Stimulated activated effector memory CD8-positive, alpha-beta T cell treated with anti-CD3 and anti-CD28 coated beads, Interleukin-12 subunit alpha, Interleukin-12 subunit beta, amount 100 ng/mL, for 72 hours (primary cell): ENCODE measurements at regions not wholly inside any gene's neighbourhood (a gene's known extent, or its start where the extent isn't known, plus 50 kb on each side); places are given as distances from the start of the nearest gene placed in this dataset.
"Not testable (repeated sequence)": the region's sequence is repeated elsewhere in the genome, so short reads cannot be mapped to it uniquely, and the experiment has no call there.

Experiments
- ATAC-seq: fragments of 150-1000 bp; cut with Tn5 transposase; 2 replicates; pipeline ENCODE4 v1.10.0; 2021
- DNase-seq, 2 donors: peaks; one replicate each; pipeline ENCODE4 v3.0.0; 2021 to 2022; ENCODE audit warnings: low spot score in 2 of 2
- H3K27ac Mint-ChIP-seq: one replicate; pipeline ENCODE4 v1.8.0; 2022; ENCODE audit warnings: mild to moderate bottlenecking, mixed read lengths
- H3K36me3 Mint-ChIP-seq: one replicate; pipeline ENCODE4 v1.8.0; 2022; ENCODE audit warnings: mild to moderate bottlenecking, mixed read lengths
- H3K4me1 Mint-ChIP-seq: one replicate; pipeline ENCODE4 v1.8.0; 2022; ENCODE audit warnings: mixed read lengths
- H3K4me3 Mint-ChIP-seq: one replicate; pipeline ENCODE4 v1.8.0; 2022; ENCODE audit warnings: mild to moderate bottlenecking, mixed read lengths
- H3K9me3 Mint-ChIP-seq: one replicate; pipeline ENCODE4 v1.8.0; 2022; ENCODE audit warnings: mixed read lengths

- ATAC-seq (no peak), DNase-seq (no peak)
- Mint-ChIP-seq H3K4me1 (no peaks in the 10 kb centered on the region), H3K4me3 (no peak overlapping the region), H3K27ac (no peak overlapping the region), H3K9me3 (peaks cover 10% of the 10 kb centered on the region), H3K36me3 (no peaks in the 10 kb centered on the region)
Observed at GRCh38 chr9:85322592-85322991, 419.2 kb downstream of the AGTPBP1 start.

- ATAC-seq (no peak), DNase-seq (no peak)
- peaks cover 5% of the 10 kb centered on the region for H3K9me3 Mint-ChIP-seq
- no peak overlapping the region for H3K27ac Mint-ChIP-seq
- H3K4me3 Mint-ChIP-seq, result no peak overlapping the region
- H3K36me3 Mint-ChIP-seq, result no peaks in the 10 kb centered on the region
- no peaks in the 10 kb centered on the region for H3K4me1 Mint-ChIP-seq
Observed at GRCh38 chr9:85321561-85321960, 420.2 kb downstream of the AGTPBP1 start.

- Mint-ChIP-seq H3K36me3 (no peaks in the 10 kb centered on the region), H3K4me1 (no peaks in the 10 kb centered on the region), H3K9me3 (no peaks in the 10 kb centered on the region), H3K27ac (no peak overlapping the region), H3K4me3 (no peak overlapping the region)
- ATAC-seq (no peak), DNase-seq (no peak)
Observed at GRCh38 chr9:85319936-85320656, 421.7 kb downstream of the AGTPBP1 start.

- ATAC-seq, H3K27ac Mint-ChIP-seq, H3K4me1 Mint-ChIP-seq, H3K36me3 Mint-ChIP-seq, DNase-seq, H3K4me3 Mint-ChIP-seq: not testable (repeated sequence)
- H3K9me3 Mint-ChIP-seq, result peaks cover 10% of the 10 kb centered on the region
Observed at GRCh38 chr9:85315535-85315934, 426.2 kb downstream of the AGTPBP1 start.

- Mint-ChIP-seq H3K9me3 (peaks cover 10% of the 10 kb centered on the region), H3K36me3 (no peaks in the 10 kb centered on the region), H3K27ac (no peak overlapping the region), H3K4me3 (no peak overlapping the region), H3K4me1 (no peaks in the 10 kb centered on the region)
- DNase-seq (no peak), ATAC-seq (no peak)
Observed at GRCh38 chr9:85310573-85310972, 431.2 kb downstream of the AGTPBP1 start.

- H3K4me1 Mint-ChIP-seq, result no peaks in the 10 kb centered on the region
Observed at GRCh38 chr9:85303757-85304134, 438.0 kb downstream of the AGTPBP1 start.

GRCh38 chr9:85302938-85303756 lies 438.6 kb downstream of the AGTPBP1 start:
- peaks cover 2% of the 10 kb centered on the region for H3K9me3 Mint-ChIP-seq
- no peaks in the 10 kb centered on the region for H3K4me1 Mint-ChIP-seq
- H3K36me3 Mint-ChIP-seq, result no peaks in the 10 kb centered on the region
- no peak overlapping the region for H3K4me3 Mint-ChIP-seq
- ATAC-seq (no peak), DNase-seq (no peak)
- H3K27ac Mint-ChIP-seq, result no peak overlapping the region

More at GRCh38 chr9:85303757-85304134, 438.0 kb downstream of the AGTPBP1 start:
- H3K27ac Mint-ChIP-seq, result no peak overlapping the region
- H3K4me3 Mint-ChIP-seq, result no peak overlapping the region
- ATAC-seq, result no peak
- peaks cover under 1% of the 10 kb centered on the region for H3K9me3 Mint-ChIP-seq
- H3K36me3 Mint-ChIP-seq, result no peaks in the 10 kb centered on the region
- no peak for DNase-seq

GRCh38 chr9:85298499-85298898 lies 443.3 kb downstream of the AGTPBP1 start:
- no peaks in the 10 kb centered on the region for H3K4me1 Mint-ChIP-seq
- H3K27ac Mint-ChIP-seq, result no peak overlapping the region
- H3K36me3 Mint-ChIP-seq, result no peaks in the 10 kb centered on the region
- peaks cover 6% of the 10 kb centered on the region for H3K9me3 Mint-ChIP-seq
- H3K4me3 Mint-ChIP-seq, result no peak overlapping the region
- ATAC-seq (no peak), DNase-seq (no peak)

- ATAC-seq, H3K4me3 Mint-ChIP-seq, H3K27ac Mint-ChIP-seq, H3K36me3 Mint-ChIP-seq, H3K9me3 Mint-ChIP-seq, H3K4me1 Mint-ChIP-seq, DNase-seq: not testable (repeated sequence)
Observed at GRCh38 chr9:85295244-85295643, 446.5 kb downstream of the AGTPBP1 start.

- H3K36me3 Mint-ChIP-seq, result no peaks in the 10 kb centered on the region
- no peak overlapping the region for H3K27ac Mint-ChIP-seq
- no peaks in the 10 kb centered on the region for H3K9me3 Mint-ChIP-seq
- H3K4me3 Mint-ChIP-seq, result no peak overlapping the region
- DNase-seq, result no peak
- H3K4me1 Mint-ChIP-seq, result peaks cover 9% of the 10 kb centered on the region
- ATAC-seq, result no peak
Observed at GRCh38 chr9:85292261-85292660, 449.5 kb downstream of the AGTPBP1 start.

- Mint-ChIP-seq H3K36me3 (no peaks in the 10 kb centered on the region), H3K27ac (no peak overlapping the region), H3K9me3 (no peaks in the 10 kb centered on the region), H3K4me1 (peaks cover 9% of the 10 kb centered on the region), H3K4me3 (no peak overlapping the region)
- no peak for ATAC-seq
- no peak for DNase-seq
Observed at GRCh38 chr9:85291266-85291665, 450.5 kb downstream of the AGTPBP1 start.

GRCh38 chr9:85290019-85290418 lies 451.7 kb downstream of the AGTPBP1 start:
- Mint-ChIP-seq H3K4me1 (peaks cover 9% of the 10 kb centered on the region), H3K9me3 (no peaks in the 10 kb centered on the region), H3K4me3 (peak overlapping the region; percentile 36), H3K36me3 (no peaks in the 10 kb centered on the region), H3K27ac (no peak overlapping the region)
- DNase-seq (no peak), ATAC-seq (no peak)

GRCh38 chr9:85289142-85289541 lies 452.6 kb downstream of the AGTPBP1 start:
- Mint-ChIP-seq H3K9me3 (no peaks in the 10 kb centered on the region), H3K4me1 (peaks cover 9% of the 10 kb centered on the region), H3K27ac (no peak overlapping the region), H3K4me3 (no peak overlapping the region), H3K36me3 (no peaks in the 10 kb centered on the region)
- DNase-seq (no peak), ATAC-seq (no peak)

- Mint-ChIP-seq H3K4me3 (no peak overlapping the region), H3K36me3 (no peaks in the 10 kb centered on the region), H3K27ac (no peak overlapping the region), H3K4me1 (no peaks in the 10 kb centered on the region), H3K9me3 (no peaks in the 10 kb centered on the region)
- DNase-seq (no peak), ATAC-seq (no peak)
Observed at GRCh38 chr9:85283421-85283820, 458.3 kb downstream of the AGTPBP1 start.

GRCh38 chr9:85278769-85279168 lies 463.0 kb downstream of the AGTPBP1 start:
- Mint-ChIP-seq H3K27ac (no peak overlapping the region), H3K4me1 (no peaks in the 10 kb centered on the region), H3K4me3 (no peak overlapping the region), H3K9me3 (no peaks in the 10 kb centered on the region), H3K36me3 (no peaks in the 10 kb centered on the region)
- DNase-seq (no peak), ATAC-seq (no peak)

GRCh38 chr9:85276741-85277140 lies 465.0 kb downstream of the AGTPBP1 start:
- no peak for DNase-seq
- H3K9me3 Mint-ChIP-seq, result no peaks in the 10 kb centered on the region
- ATAC-seq, result no peak
- no peaks in the 10 kb centered on the region for H3K4me1 Mint-ChIP-seq
- no peaks in the 10 kb centered on the region for H3K36me3 Mint-ChIP-seq
- H3K4me3 Mint-ChIP-seq, result no peak overlapping the region
- H3K27ac Mint-ChIP-seq, result no peak overlapping the region
